CD14-positive monocyte (primary cell): ENCODE measurements at regions not wholly inside any gene's neighbourhood (a gene's known extent, or its start where the extent isn't known, plus 50 kb on each side); places are given as distances from the start of the nearest gene placed in this dataset.
"Not testable (repeated sequence)": the region's sequence is repeated elsewhere in the genome, so short reads cannot be mapped to it uniquely, and the experiment has no call there.

Source experiments
- DNase-seq, 3 donors: peaks; one replicate each; pipeline ENCODE4 v3.0.0-alpha.2; 2011 to 2022
- H2AFZ ChIP-seq: 2 replicates; pipeline ENCODE4 v1.6.0; 2012; ENCODE audit warnings: mild to moderate bottlenecking, low read depth, low read length, inconsistent platforms; ENCODE audit not compliant: insufficient read depth, poor library complexity, severe bottlenecking
- H3K27ac ChIP-seq, 2 donors: 1 replicate in 1 of 2; 2 replicates in 1 of 2; pipeline ENCODE4 v1.5.1; 2012 to 2013; ENCODE audit warnings: low read length in 2 of 2, control low read depth in 1 of 2, inconsistent platforms in 1 of 2, low read depth in 1 of 2, mild to moderate bottlenecking in 1 of 2
- H3K27me3 ChIP-seq, 2 donors: one replicate each; pipeline versions ENCODE4 v1.6.0 to v1.6.1; 2011 to 2013; ENCODE audit warnings: low read length in 2 of 2; ENCODE audit not compliant: control insufficient read depth in 2 of 2, insufficient read depth in 2 of 2
- H3K36me3 ChIP-seq, 2 donors: replicated peaks in 1 of 2; 1 replicate in 1 of 2; 2 replicates in 1 of 2; pipeline versions ENCODE4 v1.5.1 to v1.6.1; 2012 to 2013; ENCODE audit warnings: low read length in 2 of 2, control low read depth in 1 of 2, inconsistent platforms in 1 of 2, mild to moderate bottlenecking in 1 of 2; ENCODE audit not compliant: insufficient read depth in 2 of 2, control insufficient read depth in 1 of 2
- H3K4me1 ChIP-seq, 2 donors: 1 replicate in 1 of 2; 2 replicates in 1 of 2; pipeline versions ENCODE4 v1.5.1 to v1.6.1; 2012 to 2013; ENCODE audit warnings: low read length in 2 of 2, control low read depth in 1 of 2, inconsistent platforms in 1 of 2, mild to moderate bottlenecking in 1 of 2, moderate library complexity in 1 of 2; ENCODE audit not compliant: insufficient read depth in 2 of 2, control insufficient read depth in 1 of 2
- H3K4me2 ChIP-seq: replicated peaks from 2 replicates; pipeline ENCODE3; 2012; ENCODE audit warnings: low read length, moderate library complexity, mild to moderate bottlenecking; ENCODE audit not compliant: poor library complexity, severe bottlenecking; ENCODE audit errors: extremely low read depth
- H3K4me3 ChIP-seq, 3 experiments: fragments of 200-600 bp in 1 of 3; sonication (generic) in 1 of 3; replicated peaks in 1 of 3; 1 replicate in 2 of 3; 2 replicates in 1 of 3; pipeline ENCODE4 v1.5.1; 2011 to 2013; ENCODE audit warnings: low read length in 3 of 3, mild to moderate bottlenecking in 3 of 3, control low read depth in 2 of 3, low read depth in 2 of 3, inconsistent platforms in 1 of 3, moderate library complexity in 1 of 3
- H3K79me2 ChIP-seq: 2 replicates; pipeline ENCODE4 v1.6.0; 2012; ENCODE audit warnings: mild to moderate bottlenecking, control low read depth, inconsistent platforms, low read length, moderate library complexity; ENCODE audit not compliant: insufficient read depth
- H3K9ac ChIP-seq: 2 replicates; pipeline ENCODE4 v1.6.0; 2017; ENCODE audit warnings: low read length, mild to moderate bottlenecking; ENCODE audit not compliant: insufficient read depth, poor library complexity, severe bottlenecking
- H3K9me3 ChIP-seq, 2 donors: replicated peaks in 1 of 2; 1 replicate in 1 of 2; 2 replicates in 1 of 2; pipeline versions ENCODE4 v1.5.1 to v1.6.1; 2012 to 2013; ENCODE audit warnings: low read length in 2 of 2, control low read depth in 1 of 2; ENCODE audit not compliant: control insufficient read depth in 1 of 2, insufficient read depth in 1 of 2
- H4K20me1 ChIP-seq: 2 replicates; pipeline ENCODE4 v1.6.0; 2012; ENCODE audit warnings: mild to moderate bottlenecking, low read length, control low read depth, moderate library complexity; ENCODE audit not compliant: insufficient read depth
- H3K27ac Mint-ChIP-seq, 7 donors: one replicate each; pipeline ENCODE4 v1.8.0; 2020; ENCODE audit warnings: mild to moderate bottlenecking in 7 of 7, mixed read lengths in 7 of 7, moderate library complexity in 6 of 7, inconsistent platforms in 2 of 7
- H3K27me3 Mint-ChIP-seq, 3 donors: one replicate each; pipeline ENCODE4 v1.8.0; 2021 to 2022; ENCODE audit warnings: low read depth in 3 of 3, mild to moderate bottlenecking in 3 of 3, mixed read lengths in 3 of 3, moderate library complexity in 3 of 3, inconsistent platforms in 1 of 3
- H3K36me3 Mint-ChIP-seq, 2 donors: one replicate each; pipeline ENCODE4 v1.8.0; 2020; ENCODE audit warnings: mixed read lengths in 2 of 2, inconsistent platforms in 1 of 2, mild to moderate bottlenecking in 1 of 2
- H3K4me1 Mint-ChIP-seq: one replicate; pipeline ENCODE4 v1.8.0; 2020; ENCODE audit warnings: mild to moderate bottlenecking, mixed read lengths
- H3K4me3 Mint-ChIP-seq, 2 donors: one replicate each; pipeline ENCODE4 v1.8.0; 2020; ENCODE audit warnings: mild to moderate bottlenecking in 2 of 2, mixed read lengths in 2 of 2, moderate library complexity in 1 of 2
- H3K9me3 Mint-ChIP-seq, 7 donors: one replicate each; pipeline ENCODE4 v1.8.0; 2020 to 2022; ENCODE audit warnings: mixed read lengths in 7 of 7, mild to moderate bottlenecking in 6 of 7, moderate library complexity in 6 of 7, inconsistent platforms in 2 of 7
- CTCF ChIP-seq: fragments of 200-600 bp; IDR thresholded peaks from one replicate; pipeline ENCODE4 v1.8.0; 2022; ENCODE audit warnings: antibody characterized with exemption, mild to moderate bottlenecking
- WGBS: methylation state at CpG from one replicate; pipeline ENCODE4 v1.1.5; 2013; ENCODE audit warnings: missing lambda C conversion rate; ENCODE audit not compliant: insufficient coverage; 5-methylcytosine and 5-hydroxymethylcytosine counted together
- intact Hi-C, 2 donors: fragments of 100-400 bp; cut with micrococcal nuclease; formaldehyde crosslinking; loops; one replicate each; pipeline versions ENCODE4 v1.15.0 to v1.15.1; 2023

- Histone ChIP-seq H3K27ac (no peak overlapping the region), H3K9ac (no peak overlapping the region), H3K4me2 (peak overlapping the region; percentile 3), H3K79me2 (no peaks in the 10 kb centered on the region), H2AFZ (no peak overlapping the region), H4K20me1 (no peaks in the 10 kb centered on the region), H3K36me3 (no peaks in the 10 kb centered on the region), H3K4me3 (no peak overlapping the region), H3K9me3 (no peaks in the 10 kb centered on the region), H3K27me3 (no peaks in the 10 kb centered on the region), H3K4me1 (peaks cover 26 to 40% of the 10 kb centered on the region in 2 donors)
- TF ChIP-seq CTCF: no peak
- H3K9me3 Mint-ChIP-seq: peaks cover 0 to 4% (median 0%) of the 10 kb centered on the region in 7 donors
- 45% methylated on average over 2 of the region's 2 CpGs for whole genome bisulfite sequencing
- intact Hi-C loops: no loop called here
- no peaks in the 10 kb centered on the region for H3K27me3 Mint-ChIP-seq
- no peaks in the 10 kb centered on the region for H3K36me3 Mint-ChIP-seq
- peak in 2 of 3 donors; percentile 22 to 83 for DNase-seq
- peaks cover 38% of the 10 kb centered on the region for H3K4me1 Mint-ChIP-seq
- no peak overlapping the region for H3K27ac Mint-ChIP-seq
- peak overlapping the region in 1 of 2 donors; percentile 61 for H3K4me3 Mint-ChIP-seq
These were observed 168.7 kb downstream of the POTEB3 start for GRCh38 chr15:21271566-21271965.

- peaks cover 0 to 4% (median 0%) of the 10 kb centered on the region in 7 donors for H3K9me3 Mint-ChIP-seq
- WGBS: 40% methylated on average over 3 of the region's 3 CpGs
- TF ChIP-seq CTCF: no peak
- H3K4me3 ChIP-seq: no peak overlapping the region
- H3K79me2 ChIP-seq: no peaks in the 10 kb centered on the region
- H3K27ac ChIP-seq: no peak overlapping the region
- intact Hi-C loops: no loop called here
- H3K4me2 ChIP-seq: no peak overlapping the region
- peaks cover 26 to 51% of the 10 kb centered on the region in 2 donors for H3K4me1 ChIP-seq
- H3K9ac ChIP-seq: no peak overlapping the region
- H4K20me1 ChIP-seq: no peaks in the 10 kb centered on the region
- H3K27ac Mint-ChIP-seq: no peak overlapping the region
- no peak overlapping the region for H3K4me3 Mint-ChIP-seq
- DNase-seq: peak in 1 of 3 donors; percentile 11
- H3K27me3 Mint-ChIP-seq: no peaks in the 10 kb centered on the region
- peaks cover 48% of the 10 kb centered on the region for H3K4me1 Mint-ChIP-seq
- H2AFZ ChIP-seq: no peak overlapping the region
- H3K27me3 ChIP-seq: no peaks in the 10 kb centered on the region
- H3K9me3 ChIP-seq: no peaks in the 10 kb centered on the region
- no peaks in the 10 kb centered on the region for H3K36me3 Mint-ChIP-seq
- H3K36me3 ChIP-seq: no peaks in the 10 kb centered on the region
These were observed 169.8 kb downstream of the POTEB3 start for GRCh38 chr15:21270474-21270873.

- not testable (repeated sequence) for H3K27ac Mint-ChIP-seq, H3K27me3 Mint-ChIP-seq
- WGBS: 93% methylated on average over 4 of the region's 4 CpGs
These were observed 170.6 kb downstream of the POTEB3 start for GRCh38 chr15:21269673-21270072.

More at GRCh38 chr15:21269673-21270072, 170.6 kb downstream of the POTEB3 start:
- H3K4me3 ChIP-seq, H3K27ac ChIP-seq, H2AFZ ChIP-seq, DNase-seq, H3K4me2 ChIP-seq, H3K4me3 Mint-ChIP-seq, intact Hi-C loops, H3K9me3 Mint-ChIP-seq, H3K79me2 ChIP-seq, H3K9me3 ChIP-seq, H3K9ac ChIP-seq, H4K20me1 ChIP-seq, H3K27me3 ChIP-seq, H3K36me3 ChIP-seq, H3K36me3 Mint-ChIP-seq: not testable (repeated sequence)
- peaks cover 48% of the 10 kb centered on the region for H3K4me1 Mint-ChIP-seq
- peaks cover 26 to 54% of the 10 kb centered on the region in 2 donors for H3K4me1 ChIP-seq
